Activated CD4-positive, alpha-beta T cell treated with anti-CD3 and anti-CD28 coated beads, Interleukin-2, amount 10 ng/mL, durations not matched to agents 24 days and 14 days (primary cell): ENCODE measurements at regions not wholly inside any gene's neighbourhood (a gene's known extent, or its start where the extent isn't known, plus 50 kb on each side); places are given as distances from the start of the nearest gene placed in this dataset.
"Not testable (repeated sequence)": the region's sequence is repeated elsewhere in the genome, so short reads cannot be mapped to it uniquely, and the experiment has no call there.

ENCODE experiments used
- DNase-seq: peaks from one replicate; pipeline ENCODE4 v3.0.0; 2022
- H3K27ac Mint-ChIP-seq: one replicate; pipeline ENCODE4 v1.8.0; 2022; ENCODE audit warnings: mild to moderate bottlenecking, mixed read lengths
- H3K27me3 Mint-ChIP-seq: one replicate; pipeline ENCODE4 v1.8.0; 2022; ENCODE audit warnings: mixed read lengths
- H3K36me3 Mint-ChIP-seq: one replicate; pipeline ENCODE4 v1.8.0; 2022; ENCODE audit warnings: low read depth, mild to moderate bottlenecking, mixed read lengths
- H3K4me1 Mint-ChIP-seq: one replicate; pipeline ENCODE4 v1.8.0; 2021; ENCODE audit warnings: mixed read lengths
- H3K4me3 Mint-ChIP-seq: one replicate; pipeline ENCODE4 v1.8.0; 2022; ENCODE audit warnings: mild to moderate bottlenecking, moderate library complexity, mixed read lengths
- H3K9me3 Mint-ChIP-seq: one replicate; pipeline ENCODE4 v1.8.0; 2021; ENCODE audit warnings: mixed read lengths
- intact Hi-C: fragments of 100-400 bp; cut with micrococcal nuclease; formaldehyde crosslinking; loops from one replicate; pipeline ENCODE4 v1.15.1; 2023

DNA sequence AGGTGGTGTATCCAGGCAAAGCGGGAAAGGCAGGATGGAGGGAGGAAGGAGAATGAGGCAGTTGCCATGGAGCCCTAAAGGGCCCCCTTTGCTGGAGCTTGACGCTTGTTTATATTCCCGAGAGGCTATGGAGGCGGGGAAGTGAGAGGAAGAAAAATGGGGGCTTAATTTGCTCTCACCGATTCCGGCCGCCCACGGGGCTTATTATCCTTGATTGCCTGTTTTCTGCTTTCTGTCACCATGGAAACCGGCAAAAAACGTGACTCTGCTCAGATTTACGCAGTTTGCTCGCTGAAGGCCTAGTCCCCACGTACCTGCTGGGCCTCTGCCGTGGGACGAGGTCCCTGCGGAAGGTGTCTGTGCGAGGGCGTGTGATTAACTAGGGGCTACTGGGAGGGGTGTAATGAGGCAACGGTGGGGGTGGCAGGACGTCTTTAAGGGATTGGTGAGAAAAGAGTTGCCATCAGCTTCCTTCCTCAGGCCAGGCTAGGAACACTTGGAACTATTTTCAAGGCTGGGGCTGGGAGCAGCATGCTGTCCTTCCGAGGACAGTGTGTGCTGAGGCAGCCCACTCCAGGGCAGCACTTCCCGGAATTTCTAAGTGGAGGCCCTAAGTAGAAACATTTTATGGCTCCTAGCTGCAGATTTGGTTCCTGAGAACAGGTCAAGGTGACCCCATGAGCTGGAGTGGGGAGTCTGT, 110.8 kb upstream of the NDN start:
- Mint-ChIP-seq H3K36me3 (no peaks in the 10 kb centered on the region), H3K9me3 (peaks cover 32% of the 10 kb centered on the region), H3K4me3 (no peak overlapping the region), H3K27ac (no peak overlapping the region), H3K4me1 (no peaks in the 10 kb centered on the region), H3K27me3 (no peaks in the 10 kb centered on the region)
- intact Hi-C loops, result no loop called here
- DNase-seq, result no peak

- intact Hi-C loops, result no loop called here
- Mint-ChIP-seq H3K4me3 (no peak overlapping the region), H3K27me3 (no peaks in the 10 kb centered on the region), H3K4me1 (no peaks in the 10 kb centered on the region), H3K9me3 (peaks cover 15% of the 10 kb centered on the region), H3K27ac (no peak overlapping the region), H3K36me3 (no peaks in the 10 kb centered on the region)
- no peak for DNase-seq
Measured at GRCh38 chr15:23801881-23802280, 114.8 kb upstream of the NDN start.

DNA sequence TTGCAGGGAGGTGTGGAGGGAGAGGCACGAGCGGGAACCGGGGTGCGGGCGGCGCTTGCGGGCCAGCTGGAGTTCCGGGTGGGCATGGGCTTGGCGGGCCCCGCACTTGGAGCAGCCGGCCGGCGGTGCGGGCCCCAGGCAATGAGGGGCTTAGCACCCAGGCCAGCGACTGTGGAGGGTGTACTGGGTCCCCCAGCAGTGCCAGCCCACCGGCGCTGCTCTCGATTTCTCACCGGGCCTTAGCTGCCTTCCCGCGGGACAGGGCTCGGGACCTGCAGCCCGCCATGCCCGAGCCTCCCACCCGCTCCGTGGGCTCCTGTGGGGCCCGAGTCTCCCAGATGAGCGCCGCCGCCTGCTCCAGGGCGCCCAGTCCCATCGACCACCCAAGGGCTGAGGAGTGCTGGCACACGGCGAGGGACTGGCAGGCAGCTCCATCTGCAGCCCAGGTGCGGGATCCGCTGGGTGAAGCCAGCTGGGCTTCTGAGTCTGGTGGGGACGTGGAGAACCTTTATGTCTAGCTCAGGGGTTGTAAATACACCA, 115.9 kb upstream of the NDN start:
- DNase-seq, intact Hi-C loops, H3K27me3 Mint-ChIP-seq, H3K4me1 Mint-ChIP-seq, H3K4me3 Mint-ChIP-seq, H3K36me3 Mint-ChIP-seq, H3K27ac Mint-ChIP-seq, H3K9me3 Mint-ChIP-seq: not testable (repeated sequence)

GRCh38 chr15:23806980-23807379, 119.9 kb upstream of the NDN start:
- no peaks in the 10 kb centered on the region for H3K27me3 Mint-ChIP-seq

DNA sequence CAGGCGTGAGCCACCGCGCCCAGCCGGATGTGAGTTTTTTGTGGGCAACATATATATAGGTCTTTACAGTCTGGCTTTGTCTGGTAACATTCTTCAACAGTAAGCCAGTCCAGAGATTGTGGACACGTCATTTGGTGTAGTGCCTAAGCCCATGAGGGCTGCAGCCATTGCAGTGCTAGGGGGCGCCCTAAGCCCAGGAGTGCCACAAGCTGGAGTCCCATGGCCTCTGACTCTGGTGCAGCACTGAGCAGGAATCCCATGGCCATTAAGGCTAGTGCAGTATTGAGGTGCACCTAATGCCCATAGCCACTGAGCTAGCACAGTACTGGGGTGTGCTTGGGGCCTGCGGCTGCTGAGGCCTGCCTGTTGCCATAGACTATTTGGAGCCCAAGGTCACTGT, 136.4 kb upstream of the NDN start:
- Mint-ChIP-seq H3K4me1 (no peaks in the 10 kb centered on the region), H3K4me3 (no peak overlapping the region), H3K27ac (no peak overlapping the region), H3K27me3 (no peaks in the 10 kb centered on the region), H3K36me3 (no peaks in the 10 kb centered on the region), H3K9me3 (peaks cover 4% of the 10 kb centered on the region)
- intact Hi-C loops, result no loop called here
- DNase-seq, result no peak

More at GRCh38 chr15:23806980-23807379, 119.9 kb upstream of the NDN start:
- intact Hi-C loops, result no loop called here
- no peaks in the 10 kb centered on the region for H3K36me3 Mint-ChIP-seq
- H3K9me3 Mint-ChIP-seq, result peaks cover 7% of the 10 kb centered on the region
- H3K27ac Mint-ChIP-seq, result no peak overlapping the region
- no peaks in the 10 kb centered on the region for H3K4me1 Mint-ChIP-seq
- no peak overlapping the region for H3K4me3 Mint-ChIP-seq
- no peak for DNase-seq

DNA sequence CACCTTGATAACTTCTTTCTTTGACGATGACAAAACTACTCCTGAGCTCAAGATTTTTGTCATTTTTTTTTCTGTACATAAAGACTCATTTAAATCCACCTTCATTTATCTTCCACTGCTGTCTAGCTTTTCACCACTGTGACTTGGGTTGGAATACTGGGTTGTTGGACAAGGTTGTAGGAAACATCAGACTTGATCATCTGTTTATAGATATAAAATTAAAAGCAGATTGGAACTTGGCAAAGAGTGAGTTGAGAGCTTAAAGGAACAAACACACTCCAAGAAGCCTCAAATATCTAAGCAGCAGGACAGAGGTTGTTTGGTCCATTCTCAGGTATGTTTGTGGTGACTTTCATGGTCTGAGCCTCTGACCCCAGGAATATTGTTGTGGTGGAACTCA, 141.7 kb upstream of the NDN start:
- H3K36me3 Mint-ChIP-seq, result no peaks in the 10 kb centered on the region
- no peaks in the 10 kb centered on the region for H3K4me1 Mint-ChIP-seq
- peaks cover 9% of the 10 kb centered on the region for H3K9me3 Mint-ChIP-seq
- DNase-seq, result no peak
- no peak overlapping the region for H3K27ac Mint-ChIP-seq
- no peaks in the 10 kb centered on the region for H3K27me3 Mint-ChIP-seq
- H3K4me3 Mint-ChIP-seq, result no peak overlapping the region
- intact Hi-C loops, result no loop called here

GRCh38 chr15:23835953-23836352, 148.8 kb upstream of the NDN start:
- Mint-ChIP-seq H3K4me1 (no peaks in the 10 kb centered on the region), H3K9me3 (peaks cover 11% of the 10 kb centered on the region), H3K36me3 (no peaks in the 10 kb centered on the region), H3K27me3 (no peaks in the 10 kb centered on the region), H3K4me3 (no peak overlapping the region), H3K27ac (no peak overlapping the region)
- DNase-seq, result no peak
- intact Hi-C loops, result no loop called here

GRCh38 chr15:23839893-23840474, 152.9 kb upstream of the NDN start:
- Mint-ChIP-seq H3K27me3 (no peaks in the 10 kb centered on the region), H3K27ac (no peak overlapping the region), H3K9me3 (peaks cover 17% of the 10 kb centered on the region), H3K4me1 (no peaks in the 10 kb centered on the region), H3K4me3 (no peak overlapping the region), H3K36me3 (no peaks in the 10 kb centered on the region)
- DNase-seq, result no peak
- intact Hi-C loops, result no loop called here

DNA sequence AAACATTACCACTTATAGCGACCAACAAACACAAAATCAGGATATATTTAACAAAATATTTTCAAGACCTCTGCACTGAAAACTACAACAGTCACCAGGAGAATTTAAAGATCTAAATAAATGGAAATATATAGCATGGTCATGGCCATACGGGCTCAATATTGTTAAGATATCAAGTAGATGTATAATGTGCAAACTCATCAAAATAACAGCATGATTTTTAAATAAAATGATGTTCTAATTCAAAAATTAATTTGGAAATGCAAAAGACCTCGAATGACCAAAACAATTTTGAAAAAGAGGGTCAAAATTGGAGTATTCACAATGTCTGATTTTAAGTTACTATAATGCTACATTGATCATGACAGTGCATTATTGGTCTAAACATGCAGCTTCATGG, 159.1 kb upstream of the NDN start:
- H3K4me3 Mint-ChIP-seq, result no peak overlapping the region
- no peaks in the 10 kb centered on the region for H3K27me3 Mint-ChIP-seq
- DNase-seq, result no peak
- intact Hi-C loops, result no loop called here
- H3K9me3 Mint-ChIP-seq, result peaks cover 13% of the 10 kb centered on the region
- H3K4me1 Mint-ChIP-seq, result no peaks in the 10 kb centered on the region
- H3K27ac Mint-ChIP-seq, result no peak overlapping the region
- H3K36me3 Mint-ChIP-seq, result no peaks in the 10 kb centered on the region

GRCh38 chr15:23850666-23851065, 163.6 kb upstream of the NDN start:
- H3K4me1 Mint-ChIP-seq, result no peaks in the 10 kb centered on the region
- intact Hi-C loops, result no loop called here
- H3K9me3 Mint-ChIP-seq, result no peaks in the 10 kb centered on the region
- no peak overlapping the region for H3K4me3 Mint-ChIP-seq
- no peaks in the 10 kb centered on the region for H3K36me3 Mint-ChIP-seq
- DNase-seq, result no peak
- H3K27ac Mint-ChIP-seq, result no peak overlapping the region
- no peaks in the 10 kb centered on the region for H3K27me3 Mint-ChIP-seq

DNA sequence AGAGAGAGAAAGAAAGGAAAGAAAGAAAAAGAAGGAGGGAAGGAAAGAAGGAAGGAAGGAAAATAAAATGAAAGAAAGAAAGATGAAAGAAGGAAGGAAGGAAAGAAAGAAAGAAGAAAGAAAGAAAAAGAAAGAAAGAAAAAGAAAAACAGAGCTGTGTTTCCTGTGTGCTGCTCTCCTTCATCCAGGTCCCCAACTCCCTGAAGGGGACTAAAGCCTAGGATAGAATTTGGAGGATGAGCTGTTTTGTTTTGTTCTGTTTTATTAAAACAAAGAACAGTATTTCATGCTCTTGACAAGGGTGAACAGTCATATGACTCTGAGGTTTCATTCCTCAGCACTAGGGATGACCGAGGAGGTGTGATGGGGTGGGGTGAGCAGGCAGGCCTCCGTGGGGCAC, 164.8 kb upstream of the NDN start:
- Mint-ChIP-seq H3K4me3 (no peak overlapping the region), H3K36me3 (no peaks in the 10 kb centered on the region), H3K27ac (no peak overlapping the region), H3K9me3 (no peaks in the 10 kb centered on the region), H3K4me1 (no peaks in the 10 kb centered on the region), H3K27me3 (no peaks in the 10 kb centered on the region)
- DNase-seq, result no peak
- intact Hi-C loops, result no loop called here

- H3K27me3 Mint-ChIP-seq, result no peaks in the 10 kb centered on the region
- H3K9me3 Mint-ChIP-seq, result no peaks in the 10 kb centered on the region
- H3K4me1 Mint-ChIP-seq, result no peaks in the 10 kb centered on the region
- H3K27ac Mint-ChIP-seq, result no peak overlapping the region
- no peaks in the 10 kb centered on the region for H3K36me3 Mint-ChIP-seq
- intact Hi-C loops, result no loop called here
- no peak overlapping the region for H3K4me3 Mint-ChIP-seq
- no peak for DNase-seq
Measured at GRCh38 chr15:23853286-23853685, 166.2 kb upstream of the NDN start.

GRCh38 chr15:23854203-23854911, 167.3 kb upstream of the NDN start:
- intact Hi-C loops, result no loop called here
- Mint-ChIP-seq H3K36me3 (no peaks in the 10 kb centered on the region), H3K27me3 (no peaks in the 10 kb centered on the region), H3K27ac (no peak overlapping the region), H3K4me1 (no peaks in the 10 kb centered on the region), H3K4me3 (no peak overlapping the region), H3K9me3 (no peaks in the 10 kb centered on the region)
- no peak for DNase-seq

DNA sequence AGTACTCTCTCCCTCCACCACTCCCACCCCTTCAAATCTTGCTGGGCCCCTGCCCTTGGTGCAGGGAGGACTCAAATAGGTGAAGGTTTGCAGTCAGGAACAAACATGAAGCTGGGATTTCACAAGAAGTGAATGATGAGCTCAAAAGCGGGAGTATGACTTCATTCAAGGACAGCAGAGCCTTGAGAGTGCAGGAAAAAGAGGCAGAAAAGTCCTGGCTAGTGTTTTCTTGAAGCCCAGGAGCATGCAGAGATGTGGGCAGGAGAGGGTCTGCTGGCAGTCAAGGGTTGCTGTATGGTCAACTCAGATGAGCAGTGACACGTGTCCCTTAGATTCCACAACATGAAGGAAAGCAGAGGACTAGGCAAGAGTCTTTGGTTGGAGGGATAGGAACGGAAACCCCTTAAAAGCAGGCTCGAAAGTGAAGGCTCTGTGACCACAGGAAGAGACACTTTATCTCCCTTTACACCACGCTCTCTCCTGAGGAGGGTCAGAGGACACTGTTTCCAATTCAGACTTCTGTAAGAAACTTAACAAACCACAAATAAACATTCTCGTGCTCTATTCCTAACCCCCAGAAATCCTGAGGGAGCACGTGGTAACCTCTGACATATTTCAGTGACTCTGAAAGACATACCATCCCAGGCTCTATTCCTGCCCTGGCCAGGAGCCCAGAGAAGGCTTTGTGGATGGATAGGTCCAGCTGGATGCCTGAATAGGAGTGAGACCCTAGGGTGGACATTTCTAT, 168.0 kb upstream of the NDN start:
- Mint-ChIP-seq H3K4me3 (no peak overlapping the region), H3K4me1 (no peaks in the 10 kb centered on the region), H3K27me3 (no peaks in the 10 kb centered on the region), H3K9me3 (no peaks in the 10 kb centered on the region), H3K36me3 (no peaks in the 10 kb centered on the region), H3K27ac (no peak overlapping the region)
- intact Hi-C loops, result no loop called here
- DNase-seq, result no peak
